Mesendoderm (in vitro differentiated cells): ENCODE measurements at regions not wholly inside any gene's neighbourhood (a gene's known extent, or its start where the extent isn't known, plus 50 kb on each side); places are given as distances from the start of the nearest gene placed in this dataset.

Source experiments
- DNase-seq: peaks from one replicate; pipeline ENCODE4 v3.0.0; 2013
- H2AK5ac ChIP-seq: 2 replicates; pipeline ENCODE4 v1.6.1; 2013; ENCODE audit warnings: low read length, inconsistent platforms
- H2BK120ac ChIP-seq: 2 replicates; pipeline ENCODE4 v1.6.1; 2013; ENCODE audit warnings: low read depth, mild to moderate bottlenecking, low read length, moderate library complexity, mixed read lengths
- H2BK15ac ChIP-seq: replicated peaks from 2 replicates; pipeline ENCODE4 v1.6.1; 2013; ENCODE audit warnings: low read depth, mild to moderate bottlenecking, moderate library complexity
- H2BK5ac ChIP-seq: 2 replicates; pipeline ENCODE4 v1.6.1; 2013; ENCODE audit warnings: low read length, inconsistent platforms
- H3K18ac ChIP-seq: 2 replicates; pipeline ENCODE4 v1.6.1; 2013; ENCODE audit warnings: mild to moderate bottlenecking, low read length, mixed read lengths
- H3K23ac ChIP-seq: one replicate; pipeline ENCODE4 v1.6.1; 2013; ENCODE audit warnings: low read length
- H3K27ac ChIP-seq: 2 replicates; pipeline ENCODE4 v1.5.1; 2013; ENCODE audit warnings: low read depth, mild to moderate bottlenecking, inconsistent platforms, low read length, moderate library complexity
- H3K27me3 ChIP-seq: 2 replicates; pipeline ENCODE4 v1.6.1; 2013; ENCODE audit warnings: low read length, control low read depth, mild to moderate bottlenecking, inconsistent platforms; ENCODE audit not compliant: insufficient read depth, poor library complexity
- H3K36me3 ChIP-seq: 2 replicates; pipeline ENCODE4 v1.6.1; 2013; ENCODE audit warnings: low read length, inconsistent platforms; ENCODE audit not compliant: control insufficient read depth, insufficient read depth
- H3K4ac ChIP-seq: one replicate; pipeline ENCODE4 v1.6.1; 2013; ENCODE audit warnings: low read depth, mild to moderate bottlenecking, low read length, moderate library complexity
- H3K4me1 ChIP-seq: 2 replicates; pipeline ENCODE4 v1.6.1; 2013; ENCODE audit warnings: low read depth, low read length, inconsistent platforms; ENCODE audit not compliant: control insufficient read depth
- H3K4me2 ChIP-seq: 2 replicates; pipeline ENCODE4 v1.6.1; 2013; ENCODE audit warnings: low read length
- H3K4me3 ChIP-seq: 2 replicates; pipeline ENCODE4 v1.5.1; 2013; ENCODE audit warnings: mild to moderate bottlenecking, low read length
- H3K56ac ChIP-seq: one replicate; pipeline ENCODE4 v1.6.1; 2013; ENCODE audit warnings: low read length
- H3K79me1 ChIP-seq: 2 replicates; pipeline ENCODE4 v1.6.1; 2013; ENCODE audit warnings: low read length, inconsistent platforms
- H3K79me2 ChIP-seq: 2 replicates; pipeline ENCODE4 v1.6.1; 2013; ENCODE audit warnings: mild to moderate bottlenecking, low read length; ENCODE audit not compliant: control insufficient read depth, insufficient read depth
- H3K9ac ChIP-seq: 2 replicates; pipeline ENCODE4 v1.6.1; 2013; ENCODE audit warnings: low read length, inconsistent platforms
- H4K5ac ChIP-seq: one replicate; pipeline ENCODE4 v1.6.1; 2013; ENCODE audit warnings: low read length
- H4K8ac ChIP-seq: one replicate; pipeline ENCODE4 v1.6.1; 2013; ENCODE audit warnings: low read depth, mild to moderate bottlenecking, control low read depth, low read length, moderate library complexity
- WGBS: extraction: QIAGEN DNeasy Blood & Tissue Kit; methylation state at CpG from one replicate; pipeline ENCODE4 v1.1.7; 2013; ENCODE audit warnings: low lambda C conversion rate, missing lambda C conversion rate; ENCODE audit not compliant: insufficient coverage; ENCODE audit errors: extremely low coverage; 5-methylcytosine and 5-hydroxymethylcytosine counted together

DNA sequence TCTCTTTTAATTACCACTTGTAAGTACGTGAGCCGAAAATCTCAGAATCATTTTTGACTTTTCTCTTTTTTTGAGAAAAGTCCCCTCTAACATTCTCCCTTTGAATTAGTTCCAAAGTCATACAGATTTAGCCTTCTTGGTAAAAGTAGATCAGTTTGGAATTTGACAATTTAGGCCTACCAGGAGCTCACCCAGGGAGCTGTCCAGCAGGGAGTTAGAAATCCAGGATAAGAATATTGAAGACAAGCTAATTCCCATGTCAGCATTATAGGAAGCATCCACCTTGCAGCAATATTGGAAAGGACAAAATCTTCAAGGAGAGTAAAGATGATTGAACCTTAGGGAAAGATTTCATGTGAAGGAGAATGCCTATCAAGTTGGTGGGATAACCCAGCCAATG lies 352.2 kb upstream of the CPEB2 start:
- no peak overlapping the region for H3K4me2 ChIP-seq
- H3K36me3 ChIP-seq = no peaks in the 10 kb centered on the region
- no peak overlapping the region for H3K27ac ChIP-seq
- no peak overlapping the region for H3K9ac ChIP-seq
- no peak overlapping the region for H2BK15ac ChIP-seq
- H2BK5ac ChIP-seq = no peak overlapping the region
- H3K18ac ChIP-seq = no peak overlapping the region
- no peak overlapping the region for H4K5ac ChIP-seq
- H3K23ac ChIP-seq = no peak overlapping the region
- H3K4me3 ChIP-seq = no peak overlapping the region
- WGBS = no CpG with 5 or more reads among the region's 2 CpGs
- H3K56ac ChIP-seq = no peak overlapping the region
- H3K79me2 ChIP-seq = no peaks in the 10 kb centered on the region
- H2AK5ac ChIP-seq = no peak overlapping the region
- H4K8ac ChIP-seq = no peak overlapping the region
- H3K4me1 ChIP-seq = no peaks in the 10 kb centered on the region
- peak; percentile 18 for DNase-seq
- H2BK120ac ChIP-seq = no peak overlapping the region
- H3K79me1 ChIP-seq = no peaks in the 10 kb centered on the region
- H3K4ac ChIP-seq = no peak overlapping the region
- H3K27me3 ChIP-seq = no peaks in the 10 kb centered on the region

DNA sequence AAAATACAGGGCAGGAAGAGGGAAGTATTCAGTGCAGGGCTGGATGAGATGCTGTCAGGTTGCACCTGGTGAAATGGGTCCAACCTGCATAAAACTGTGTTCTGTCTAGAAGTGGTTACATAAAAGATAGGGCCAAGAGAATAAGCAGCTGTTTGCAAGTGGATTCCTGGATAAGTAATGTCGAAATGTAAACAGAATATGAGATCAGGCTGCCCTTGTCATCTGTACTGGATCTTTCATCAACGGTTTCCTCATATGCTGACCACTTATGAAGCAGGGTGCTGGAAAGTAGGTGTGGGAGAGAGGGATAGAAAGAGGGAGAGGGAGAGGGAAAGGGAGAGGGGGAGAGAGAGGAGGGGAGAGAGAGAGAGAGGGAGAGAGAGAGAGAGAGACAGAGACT lies 349.8 kb upstream of the CPEB2 start:
- DNase-seq = no peak
- H3K4ac ChIP-seq = no peak overlapping the region

DNA sequence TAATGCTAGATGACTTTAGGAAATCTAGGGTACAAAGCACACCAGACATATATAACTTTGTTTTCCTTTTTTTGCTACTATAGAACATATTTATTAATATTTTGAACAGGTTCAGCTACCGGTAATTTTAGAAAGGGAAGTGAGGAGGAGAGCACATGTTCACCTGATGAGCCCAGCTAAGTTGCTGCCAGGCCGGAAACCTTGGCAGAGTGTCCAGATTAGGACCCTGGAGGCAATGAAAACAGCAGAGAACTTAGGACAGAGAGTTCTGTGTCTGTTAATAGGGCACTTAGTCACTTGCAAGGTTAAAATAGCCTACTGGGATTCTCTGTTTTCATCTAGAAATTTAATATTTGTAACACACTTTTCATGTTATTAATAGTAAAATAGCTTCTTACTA lies 348.9 kb upstream of the CPEB2 start:
- Histone ChIP-seq H3K18ac (no peak overlapping the region), H3K27me3 (no peaks in the 10 kb centered on the region), H3K23ac (no peak overlapping the region), H3K79me1 (no peaks in the 10 kb centered on the region), H3K56ac (no peak overlapping the region), H3K4me1 (no peaks in the 10 kb centered on the region), H2BK15ac (no peak overlapping the region), H3K4me2 (no peak overlapping the region), H2BK120ac (no peak overlapping the region), H2BK5ac (no peak overlapping the region), H3K79me2 (no peaks in the 10 kb centered on the region), H4K5ac (no peak overlapping the region), H3K9ac (no peak overlapping the region), H3K4ac (no peak overlapping the region), H3K36me3 (no peaks in the 10 kb centered on the region), H3K4me3 (no peak overlapping the region), H2AK5ac (no peak overlapping the region), H3K27ac (no peak overlapping the region), H4K8ac (no peak overlapping the region)
- no peak for DNase-seq
- no CpG with 5 or more reads among the region's 2 CpGs for WGBS

More for the DNA sequence above, 349.8 kb upstream of the CPEB2 start:
- no peaks in the 10 kb centered on the region for H3K79me2 ChIP-seq
- H3K4me2 ChIP-seq = no peak overlapping the region
- H3K27ac ChIP-seq = no peak overlapping the region
- no peaks in the 10 kb centered on the region for H3K79me1 ChIP-seq
- H2BK120ac ChIP-seq = no peak overlapping the region
- no peak overlapping the region for H2BK15ac ChIP-seq
- H3K27me3 ChIP-seq = no peaks in the 10 kb centered on the region
- H2AK5ac ChIP-seq = no peak overlapping the region
- no peaks in the 10 kb centered on the region for H3K4me1 ChIP-seq
- no peak overlapping the region for H3K18ac ChIP-seq
- no peak overlapping the region for H3K23ac ChIP-seq
- no CpG with 5 or more reads among the region's 2 CpGs for WGBS
- no peaks in the 10 kb centered on the region for H3K36me3 ChIP-seq
- H3K4me3 ChIP-seq = no peak overlapping the region
- no peak overlapping the region for H3K56ac ChIP-seq
- H4K8ac ChIP-seq = no peak overlapping the region
- H2BK5ac ChIP-seq = no peak overlapping the region
- H4K5ac ChIP-seq = no peak overlapping the region
- H3K9ac ChIP-seq = no peak overlapping the region

DNA sequence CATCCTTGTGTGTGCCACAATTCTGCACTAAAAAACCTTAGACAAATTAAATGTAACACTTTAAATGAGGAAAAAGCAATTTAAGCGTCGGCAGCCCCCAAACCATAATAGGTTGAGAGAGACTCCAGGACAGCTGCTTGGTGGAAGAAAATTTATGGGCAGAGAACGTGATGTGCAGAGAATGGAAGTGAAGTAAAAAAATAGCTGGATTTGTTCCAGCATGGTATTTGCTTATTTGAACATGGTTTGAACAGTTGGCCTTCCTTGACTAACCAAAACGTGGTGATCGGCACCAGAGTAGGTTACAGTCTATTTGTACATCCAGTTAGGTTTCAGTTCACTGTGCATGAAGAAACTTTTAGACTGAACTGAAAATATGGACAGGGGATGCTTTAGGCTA lies 343.0 kb upstream of the CPEB2 start:
- H3K27ac ChIP-seq = no peak overlapping the region
- H2BK120ac ChIP-seq = no peak overlapping the region
- no peaks in the 10 kb centered on the region for H3K79me1 ChIP-seq
- WGBS = no CpG with 5 or more reads among the region's 5 CpGs
- no peak overlapping the region for H2BK15ac ChIP-seq
- no peaks in the 10 kb centered on the region for H3K79me2 ChIP-seq
- H3K4me1 ChIP-seq = no peaks in the 10 kb centered on the region
- H3K4me3 ChIP-seq = no peak overlapping the region
- no peak overlapping the region for H4K8ac ChIP-seq
- H3K36me3 ChIP-seq = no peaks in the 10 kb centered on the region
- H3K56ac ChIP-seq = no peak overlapping the region
- no peak overlapping the region for H2AK5ac ChIP-seq
- H3K23ac ChIP-seq = no peak overlapping the region
- no peak overlapping the region for H3K4ac ChIP-seq
- H2BK5ac ChIP-seq = no peak overlapping the region
- H3K18ac ChIP-seq = no peak overlapping the region
- no peak overlapping the region for H3K4me2 ChIP-seq
- no peak overlapping the region for H3K9ac ChIP-seq
- DNase-seq = no peak
- H3K27me3 ChIP-seq = no peaks in the 10 kb centered on the region
- no peak overlapping the region for H4K5ac ChIP-seq

DNA sequence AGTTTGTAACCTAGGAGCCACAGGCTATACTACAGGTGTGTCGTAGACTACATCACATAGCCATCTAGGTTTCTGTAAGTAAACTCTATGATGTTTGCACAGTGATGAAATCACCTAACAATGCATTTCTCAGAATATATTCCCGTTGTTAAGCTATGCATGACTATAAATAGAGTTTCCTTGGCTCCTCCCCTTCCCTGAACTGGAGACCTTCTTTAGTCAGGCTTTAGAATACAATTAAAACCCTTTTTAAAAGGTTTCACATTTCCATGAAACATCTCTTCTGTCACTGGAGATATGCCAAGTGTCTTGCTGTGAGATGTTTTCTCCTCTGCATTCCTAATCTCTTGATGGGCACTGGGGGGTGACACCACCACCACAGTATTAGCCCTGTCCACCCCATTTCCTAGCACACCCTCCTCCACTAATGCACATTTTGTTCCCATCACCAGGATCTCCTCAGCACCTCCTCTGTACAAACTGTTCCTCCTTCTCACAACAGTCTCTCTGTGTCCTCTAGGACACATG lies 334.6 kb upstream of the CPEB2 start:
- no peak overlapping the region for H3K4me2 ChIP-seq
- H3K4me3 ChIP-seq = no peak overlapping the region
- WGBS = no CpG with 5 or more reads among the region's 2 CpGs
- H3K56ac ChIP-seq = no peak overlapping the region
- H3K9ac ChIP-seq = no peak overlapping the region
- no peak overlapping the region for H4K5ac ChIP-seq
- H3K18ac ChIP-seq = no peak overlapping the region
- no peak overlapping the region for H3K23ac ChIP-seq
- H2BK15ac ChIP-seq = no peak overlapping the region
- H3K79me1 ChIP-seq = no peaks in the 10 kb centered on the region
- H2AK5ac ChIP-seq = no peak overlapping the region
- H3K27me3 ChIP-seq = no peaks in the 10 kb centered on the region
- no peak overlapping the region for H3K4ac ChIP-seq
- H2BK5ac ChIP-seq = no peak overlapping the region
- H3K79me2 ChIP-seq = no peaks in the 10 kb centered on the region
- H3K36me3 ChIP-seq = no peaks in the 10 kb centered on the region
- H3K27ac ChIP-seq = no peak overlapping the region
- no peak overlapping the region for H4K8ac ChIP-seq
- H2BK120ac ChIP-seq = no peak overlapping the region
- DNase-seq = no peak
- H3K4me1 ChIP-seq = no peaks in the 10 kb centered on the region

DNA sequence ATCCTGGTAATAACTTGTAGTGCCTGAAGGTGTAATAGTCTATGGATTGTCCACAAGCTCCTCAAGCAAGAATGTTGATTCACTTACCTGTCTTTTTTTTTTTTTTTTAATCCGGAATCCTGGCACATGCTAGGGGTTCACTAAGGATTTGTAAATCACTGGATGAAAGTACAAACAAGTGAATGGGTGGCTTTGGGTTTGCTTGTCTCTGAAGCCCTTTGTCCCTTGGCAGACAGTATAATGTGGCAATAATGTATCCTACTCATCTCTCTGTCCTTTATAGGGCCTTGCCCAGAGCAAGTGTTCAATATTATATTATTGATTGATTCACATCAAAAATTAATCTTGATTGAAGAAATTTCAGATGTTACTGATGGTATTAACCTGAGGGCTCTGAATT lies 334.0 kb upstream of the CPEB2 start:
- H3K18ac ChIP-seq = no peak overlapping the region
- no peaks in the 10 kb centered on the region for H3K36me3 ChIP-seq
- no peak overlapping the region for H2AK5ac ChIP-seq
- H3K79me2 ChIP-seq = no peaks in the 10 kb centered on the region
- H3K4me1 ChIP-seq = no peaks in the 10 kb centered on the region
- H3K23ac ChIP-seq = no peak overlapping the region
- no peak for DNase-seq
- no peak overlapping the region for H2BK15ac ChIP-seq
- no peak overlapping the region for H3K4ac ChIP-seq
- H3K9ac ChIP-seq = no peak overlapping the region
- H3K27me3 ChIP-seq = no peaks in the 10 kb centered on the region
- no peak overlapping the region for H3K27ac ChIP-seq
- no peaks in the 10 kb centered on the region for H3K79me1 ChIP-seq
- H3K4me2 ChIP-seq = no peak overlapping the region
- no peak overlapping the region for H4K8ac ChIP-seq
- no peak overlapping the region for H2BK5ac ChIP-seq
- H3K56ac ChIP-seq = no peak overlapping the region
- H4K5ac ChIP-seq = no peak overlapping the region
- no peak overlapping the region for H3K4me3 ChIP-seq
- WGBS = no CpG with 5 or more reads among the region's 1 CpG
- H2BK120ac ChIP-seq = no peak overlapping the region
